BJ (cell line): ENCODE measurements at regions not wholly inside any gene's neighbourhood (a gene's known extent, or its start where the extent isn't known, plus 50 kb on each side); places are given as distances from the start of the nearest gene placed in this dataset.

ENCODE experiments used
- CTCF ChIA-PET: fragments of 350-600 bp; formaldehyde crosslinking; extraction: SDS; loops from one replicate; lab custom pipeline; 2021; ENCODE audit warnings: antibody characterized with exemption, inconsistent platforms; lab: Yijun Ruan, JAX
- POLR2A ChIA-PET: fragments of 300-600 bp; sonication (Branson Sonifier 250); formaldehyde crosslinking; extraction: SDS; loops from one replicate; lab custom pipeline; 2021; ENCODE audit warnings: antibody characterized with exemption; lab: Charles Lee
- DNase-seq: peaks from one replicate; pipeline ENCODE4 v3.0.0-alpha.2; 2011; ENCODE audit warnings: low read depth
- H3K27me3 ChIP-seq: 2 replicates; pipeline ENCODE4 v1.6.0; 2011; ENCODE audit warnings: low read length; ENCODE audit not compliant: control insufficient read depth, insufficient read depth
- H3K36me3 ChIP-seq: 2 replicates; pipeline ENCODE4 v1.5.1; 2011; ENCODE audit warnings: low read length; ENCODE audit not compliant: control insufficient read depth, insufficient read depth
- H3K4me3 ChIP-seq: 2 replicates; pipeline ENCODE4 v1.5.1; 2011; ENCODE audit warnings: low read depth, mild to moderate bottlenecking, control low read depth, low read length
- CTCF ChIP-seq: IDR thresholded peaks from 2 replicates; pipeline ENCODE4 v1.5.1; 2011; ENCODE audit warnings: low read depth, mild to moderate bottlenecking, control low read depth, inconsistent platforms, low read length, moderate library complexity; ENCODE audit not compliant: insufficient read depth

- TF ChIP-seq CTCF: no peak
- ChIA-PET POLR2A (interaction anchor here (0.6 to 1.5 kb wide), 2 partner anchors 20 to 30 kb away, joined by 3 to 4 read pairs; no protein-coding TSS in a partner anchor), CTCF (interaction anchor here (0.6 to 1.1 kb wide), 3 partner anchors 29 to 72 kb away, joined by 3 read pairs; no protein-coding TSS in a partner anchor)
- H3K27me3 ChIP-seq: no peaks in the 10 kb centered on the region
- H3K36me3 ChIP-seq: no peaks in the 10 kb centered on the region
- peak; percentile 99 for DNase-seq
- no peak overlapping the region for H3K4me3 ChIP-seq
Observed at GRCh38 chr5:14035859-14036503, 91.5 kb upstream of the DNAH5 start.

GRCh38 chr5:14034963-14035362, 90.5 kb upstream of the DNAH5 start:
- DNase-seq: no peak
- TF ChIP-seq CTCF: no peak
- Histone ChIP-seq H3K36me3 (no peaks in the 10 kb centered on the region), H3K4me3 (no peak overlapping the region), H3K27me3 (no peaks in the 10 kb centered on the region)
- POLR2A ChIA-PET: interaction anchor here (0.6 to 1.5 kb wide), 2 partner anchors 21 to 28 kb away, joined by 3 to 4 read pairs; no protein-coding TSS in a partner anchor
- CTCF ChIA-PET: interaction anchor here (0.7 to 1.1 kb wide), 2 partner anchors 66 to 73 kb away, joined by 3 read pairs; no protein-coding TSS in a partner anchor

- DNase-seq: no peak
- Histone ChIP-seq H3K27me3 (no peaks in the 10 kb centered on the region), H3K4me3 (no peak overlapping the region), H3K36me3 (no peaks in the 10 kb centered on the region)
- CTCF ChIA-PET: no interaction called here
- TF ChIP-seq CTCF: no peak
- POLR2A ChIA-PET: no interaction called here
Observed at GRCh38 chr5:14032918-14033317, 88.4 kb upstream of the DNAH5 start.

- no peak overlapping the region for H3K4me3 ChIP-seq
- CTCF ChIA-PET: interaction anchor here (0.7 kb wide), 1 partner anchor 17 kb away, joined by 3 read pairs; no protein-coding TSS in a partner anchor
- H3K36me3 ChIP-seq: no peaks in the 10 kb centered on the region
- no peak for TF ChIP-seq CTCF
- H3K27me3 ChIP-seq: no peaks in the 10 kb centered on the region
- no peak for DNase-seq
- POLR2A ChIA-PET: no interaction called here
Observed at GRCh38 chr5:14028938-14029584, 84.6 kb upstream of the DNAH5 start.

- H3K36me3 ChIP-seq: no peaks in the 10 kb centered on the region
- ChIA-PET CTCF (no interaction called here), POLR2A (no interaction called here)
- no peak overlapping the region for H3K4me3 ChIP-seq
- no peak for TF ChIP-seq CTCF
- H3K27me3 ChIP-seq: no peaks in the 10 kb centered on the region
- no peak for DNase-seq
Observed at GRCh38 chr5:14028188-14028587, 83.7 kb upstream of the DNAH5 start.
